Fibroblast of lung (primary cell): ENCODE measurements at regions not wholly inside any gene's neighbourhood (a gene's known extent, or its start where the extent isn't known, plus 50 kb on each side); places are given as distances from the start of the nearest gene placed in this dataset.

Experiments used
- DNase-seq, 2 donors: peaks; one replicate each; pipeline versions ENCODE4 v3.0.0 to v3.0.0-alpha.2; 2010; ENCODE audit warnings: low read depth in 2 of 2
- H2AFZ ChIP-seq: 2 replicates; pipeline ENCODE4 v1.5.1; 2012; ENCODE audit warnings: low read length, control low read depth, inconsistent platforms
- H3K27ac ChIP-seq: 2 replicates; pipeline ENCODE4 v1.5.1; 2011; ENCODE audit warnings: low read length, control low read depth; ENCODE audit not compliant: insufficient read depth
- H3K27me3 ChIP-seq: 2 replicates; pipeline ENCODE4 v1.5.1; 2011; ENCODE audit warnings: mild to moderate bottlenecking, low read length; ENCODE audit not compliant: control insufficient read depth, insufficient read depth
- H3K36me3 ChIP-seq: 2 replicates; pipeline ENCODE4 v1.5.1; 2011; ENCODE audit warnings: low read length; ENCODE audit not compliant: control insufficient read depth, insufficient read depth
- H3K4me1 ChIP-seq: 2 replicates; pipeline ENCODE4 v1.5.1; 2011; ENCODE audit warnings: low read length; ENCODE audit not compliant: control insufficient read depth, insufficient read depth; ENCODE audit errors: extremely low read depth
- H3K4me2 ChIP-seq: 2 replicates; pipeline ENCODE4 v1.5.1; 2011; ENCODE audit warnings: low read length, control low read depth; ENCODE audit not compliant: insufficient read depth; ENCODE audit errors: extremely low read depth
- H3K4me3 ChIP-seq, 4 experiments: fragments of 200-600 bp in 1 of 4; sonication (generic) in 1 of 4; replicated peaks in 1 of 4; 2 replicates each; pipeline ENCODE4 v1.5.1; 2011 to 2016; ENCODE audit warnings: low read length in 4 of 4, low read depth in 3 of 4, mild to moderate bottlenecking in 3 of 4, control low read depth in 2 of 4, inconsistent platforms in 1 of 4, mixed read lengths in 1 of 4; ENCODE audit not compliant: insufficient read depth in 1 of 4; ENCODE audit errors: control extremely low read depth in 1 of 4
- H3K79me2 ChIP-seq: 2 replicates; pipeline ENCODE4 v1.5.1; 2012; ENCODE audit warnings: mild to moderate bottlenecking, low read length, inconsistent platforms; ENCODE audit not compliant: control insufficient read depth, insufficient read depth
- H3K9ac ChIP-seq: 2 replicates; pipeline ENCODE4 v1.5.1; 2011; ENCODE audit warnings: mild to moderate bottlenecking, low read length, control low read depth; ENCODE audit not compliant: insufficient read depth
- H3K9me3 ChIP-seq: 2 replicates; pipeline ENCODE4 v1.5.1; 2012; ENCODE audit warnings: low read depth, low read length; ENCODE audit not compliant: control insufficient read depth, insufficient read depth
- H4K20me1 ChIP-seq: 2 replicates; pipeline ENCODE4 v1.5.1; 2011; ENCODE audit warnings: low read length; ENCODE audit not compliant: control insufficient read depth, insufficient read depth; ENCODE audit errors: extremely low read depth
- EZH2 ChIP-seq: IDR thresholded peaks from 2 replicates; pipeline ENCODE4 v1.5.1; 2012; ENCODE audit warnings: low read length, control low read depth, mild to moderate bottlenecking; ENCODE audit errors: missing control alignments
- TF ChIP-seq, protein P1 (sequence below), 2 donors: IDR thresholded peaks in 1 of 2; conservative IDR thresholded peaks in 1 of 2; 1 replicate in 1 of 2; 2 replicates in 1 of 2; pipeline ENCODE4 v1.5.1; 2011 to 2012; ENCODE audit warnings: low read length in 2 of 2, control low read depth in 1 of 2, inconsistent platforms in 1 of 2, low read depth in 1 of 2, mild to moderate bottlenecking in 1 of 2

DNA sequence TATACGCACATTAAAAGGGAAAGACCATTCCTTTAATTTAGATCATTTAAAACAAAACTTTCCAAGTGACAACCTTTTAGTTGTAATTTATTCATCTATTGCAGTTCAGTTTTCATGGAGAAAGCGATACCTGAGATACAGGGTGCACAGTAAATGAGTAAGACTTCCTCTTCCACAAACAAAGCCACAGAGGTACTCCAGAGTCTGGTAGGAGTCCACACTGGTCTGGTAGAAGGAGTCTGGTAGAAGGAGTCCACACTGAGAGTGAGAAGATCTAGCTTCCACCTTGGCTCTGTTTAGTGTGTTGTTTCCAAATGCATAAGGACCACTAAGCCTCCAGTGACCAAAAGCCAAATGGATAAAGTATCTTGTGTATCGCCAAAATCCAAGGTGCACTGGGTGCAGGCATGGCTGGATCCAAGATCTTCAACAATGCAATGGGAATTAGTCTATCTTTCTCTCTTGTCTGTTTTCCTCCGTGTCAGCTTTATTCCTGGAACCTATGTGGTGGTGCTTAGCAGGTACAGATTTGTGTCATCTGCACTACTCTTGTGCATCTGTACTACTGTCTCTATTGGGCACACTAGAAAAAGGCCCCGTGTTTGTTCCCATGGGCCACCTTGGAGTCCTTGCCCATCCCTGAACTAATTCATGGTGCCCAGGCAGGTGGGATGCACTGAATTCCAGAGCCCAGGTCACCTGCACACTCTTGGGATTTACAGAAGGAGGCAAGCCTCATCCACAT lies 331.1 kb downstream of the BCL11B start:
- Histone ChIP-seq H3K4me1 (no peaks in the 10 kb centered on the region), H3K9ac (no peak overlapping the region), H3K79me2 (no peaks in the 10 kb centered on the region), H3K4me3 (no peak overlapping the region), H3K27ac (no peak overlapping the region), H3K4me2 (no peak overlapping the region), H4K20me1 (no peaks in the 10 kb centered on the region), H3K27me3 (no peaks in the 10 kb centered on the region), H2AFZ (no peak overlapping the region), H3K9me3 (no peaks in the 10 kb centered on the region), H3K36me3 (no peaks in the 10 kb centered on the region)
- DNase-seq, result no peak
- no peak for TF ChIP-seq EZH2
- TF ChIP-seq, protein P1, sequence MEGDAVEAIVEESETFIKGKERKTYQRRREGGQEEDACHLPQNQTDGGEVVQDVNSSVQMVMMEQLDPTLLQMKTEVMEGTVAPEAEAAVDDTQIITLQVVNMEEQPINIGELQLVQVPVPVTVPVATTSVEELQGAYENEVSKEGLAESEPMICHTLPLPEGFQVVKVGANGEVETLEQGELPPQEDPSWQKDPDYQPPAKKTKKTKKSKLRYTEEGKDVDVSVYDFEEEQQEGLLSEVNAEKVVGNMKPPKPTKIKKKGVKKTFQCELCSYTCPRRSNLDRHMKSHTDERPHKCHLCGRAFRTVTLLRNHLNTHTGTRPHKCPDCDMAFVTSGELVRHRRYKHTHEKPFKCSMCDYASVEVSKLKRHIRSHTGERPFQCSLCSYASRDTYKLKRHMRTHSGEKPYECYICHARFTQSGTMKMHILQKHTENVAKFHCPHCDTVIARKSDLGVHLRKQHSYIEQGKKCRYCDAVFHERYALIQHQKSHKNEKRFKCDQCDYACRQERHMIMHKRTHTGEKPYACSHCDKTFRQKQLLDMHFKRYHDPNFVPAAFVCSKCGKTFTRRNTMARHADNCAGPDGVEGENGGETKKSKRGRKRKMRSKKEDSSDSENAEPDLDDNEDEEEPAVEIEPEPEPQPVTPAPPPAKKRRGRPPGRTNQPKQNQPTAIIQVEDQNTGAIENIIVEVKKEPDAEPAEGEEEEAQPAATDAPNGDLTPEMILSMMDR (conservative IDR thresholded peaks at IDR 0.05 in 1 of 2, IDR thresholded peaks at IDR 0.05 in 1 of 2; ENCODE audit: low read depth in 1 of 2, low read length in 2 of 2), result no peak

DNA sequence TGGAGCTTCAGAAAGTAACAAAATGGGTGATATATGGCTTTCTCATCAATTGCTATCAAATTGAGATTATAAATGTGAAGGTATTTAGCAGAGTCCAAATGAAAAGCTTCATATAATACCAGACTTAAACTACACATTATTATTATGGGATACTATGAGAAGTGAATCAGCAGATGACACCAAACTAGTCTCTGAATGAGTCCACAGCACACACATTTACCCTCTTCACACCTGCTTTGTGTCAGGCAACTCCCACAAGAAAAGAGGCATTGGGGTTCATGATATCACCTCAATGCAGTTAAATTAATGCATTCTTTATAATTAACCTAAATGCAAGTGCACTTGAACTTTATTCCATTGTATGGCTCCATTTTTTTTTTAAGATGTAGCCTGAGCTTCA lies 330.5 kb downstream of the BCL11B start:
- Histone ChIP-seq H3K36me3 (no peaks in the 10 kb centered on the region), H3K9ac (no peak overlapping the region), H3K4me3 (no peak overlapping the region), H3K4me1 (no peaks in the 10 kb centered on the region), H2AFZ (no peak overlapping the region), H3K27ac (no peak overlapping the region), H4K20me1 (no peaks in the 10 kb centered on the region), H3K27me3 (no peaks in the 10 kb centered on the region), H3K79me2 (no peaks in the 10 kb centered on the region), H3K9me3 (no peaks in the 10 kb centered on the region), H3K4me2 (no peak overlapping the region)
- no peak for DNase-seq
- TF ChIP-seq EZH2, result no peak
- TF ChIP-seq, protein P1 (conservative IDR thresholded peaks at IDR 0.05 in 1 of 2, IDR thresholded peaks at IDR 0.05 in 1 of 2; ENCODE audit: low read depth in 1 of 2, low read length in 2 of 2), result no peak

DNA sequence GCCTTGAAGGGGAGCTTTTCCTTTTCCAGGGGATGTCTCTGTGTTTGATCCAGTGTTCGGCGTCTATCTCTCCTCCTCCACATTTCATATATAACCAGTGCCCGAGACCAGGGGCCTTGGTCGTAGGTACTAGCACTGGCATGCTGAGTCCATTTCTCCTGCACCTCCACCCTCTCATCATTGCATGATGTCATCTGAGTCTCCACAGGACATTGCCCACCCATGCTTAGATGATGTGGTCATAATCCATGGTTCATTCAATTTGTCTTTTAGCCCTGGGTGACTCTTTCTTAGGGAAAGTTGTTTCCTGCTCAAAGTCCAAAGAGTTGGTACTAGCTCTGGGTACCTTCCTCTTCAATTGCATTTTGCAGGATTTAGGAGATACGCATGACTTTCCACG lies 328.1 kb downstream of the BCL11B start:
- no peaks in the 10 kb centered on the region for H3K4me1 ChIP-seq
- no peak overlapping the region for H2AFZ ChIP-seq
- no peak overlapping the region for H3K9ac ChIP-seq
- H4K20me1 ChIP-seq, result no peaks in the 10 kb centered on the region
- no peaks in the 10 kb centered on the region for H3K79me2 ChIP-seq
- DNase-seq, result no peak
- no peak overlapping the region for H3K4me3 ChIP-seq
- H3K27ac ChIP-seq, result no peak overlapping the region
- TF ChIP-seq, protein P1 (conservative IDR thresholded peaks at IDR 0.05 in 1 of 2, IDR thresholded peaks at IDR 0.05 in 1 of 2; ENCODE audit: low read depth in 1 of 2, low read length in 2 of 2), result no peak
- TF ChIP-seq EZH2, result no peak
- H3K36me3 ChIP-seq, result no peaks in the 10 kb centered on the region
- no peak overlapping the region for H3K4me2 ChIP-seq
- no peaks in the 10 kb centered on the region for H3K27me3 ChIP-seq
- no peaks in the 10 kb centered on the region for H3K9me3 ChIP-seq
